Parathyroid adenoma (tissue), 2 donors: ENCODE measurements at regions not wholly inside any gene's neighbourhood (a gene's known extent, or its start where the extent isn't known, plus 50 kb on each side); places are given as distances from the start of the nearest gene placed in this dataset.

Source experiments
- H2AFZ ChIP-seq: fragments of 300-600 bp; sonication (generic); one replicate; pipeline ENCODE4 v1.7.0; 2017; ENCODE audit warnings: antibody characterized with exemption, mild to moderate bottlenecking
- H3K27ac ChIP-seq: fragments of 300-600 bp; sonication (generic); one replicate; pipeline ENCODE4 v1.7.0; 2017
- H3K27me3 ChIP-seq: fragments of 300-600 bp; sonication (generic); one replicate; pipeline ENCODE4 v1.7.0; 2017; ENCODE audit warnings: low read length; ENCODE audit not compliant: control insufficient read depth, insufficient read depth
- H3K36me3 ChIP-seq: fragments of 300-600 bp; sonication (generic); one replicate; pipeline ENCODE4 v1.7.0; 2017; ENCODE audit warnings: low read length; ENCODE audit not compliant: control insufficient read depth, insufficient read depth
- H3K4me1 ChIP-seq: fragments of 300-600 bp; sonication (generic); one replicate; pipeline ENCODE4 v1.7.0; 2017; ENCODE audit warnings: control low read depth
- H3K4me2 ChIP-seq: fragments of 300-600 bp; sonication (generic); one replicate; pipeline ENCODE4 v1.7.0; 2017; ENCODE audit warnings: low read length
- H3K4me3 ChIP-seq: fragments of 300-600 bp; sonication (generic); one replicate; pipeline ENCODE4 v1.7.0; 2017; ENCODE audit warnings: low read depth, low read length
- H3K79me2 ChIP-seq: fragments of 300-600 bp; sonication (generic); one replicate; pipeline ENCODE4 v1.7.0; 2017; ENCODE audit warnings: control low read depth
- H3K9ac ChIP-seq: fragments of 300-600 bp; sonication (generic); one replicate; pipeline ENCODE4 v1.7.0; 2017; ENCODE audit warnings: mild to moderate bottlenecking
- H3K9me3 ChIP-seq: fragments of 300-600 bp; sonication (generic); one replicate; pipeline ENCODE4 v1.7.0; 2017; ENCODE audit warnings: low read length; ENCODE audit not compliant: control insufficient read depth
- CTCF ChIP-seq: fragments of 300-600 bp; sonication (generic); IDR thresholded peaks from one replicate; pipeline ENCODE4 v1.7.0; 2017; ENCODE audit warnings: antibody characterized with exemption, mild to moderate bottlenecking
- donor health status: primary hyperparathyroidism.

GRCh38 chr15:53160092-53160704, 370.1 kb upstream of the ONECUT1 start:
- Histone ChIP-seq H3K4me3 (no peak overlapping the region), H3K9me3 (no peaks in the 10 kb centered on the region), H3K9ac (no peak overlapping the region), H3K27me3 (no peaks in the 10 kb centered on the region), H2AFZ (no peak overlapping the region), H3K4me1 (no peaks in the 10 kb centered on the region), H3K27ac (no peak overlapping the region), H3K36me3 (no peaks in the 10 kb centered on the region), H3K79me2 (no peaks in the 10 kb centered on the region), H3K4me2 (no peak overlapping the region)
- TF ChIP-seq CTCF: no peak

- Histone ChIP-seq H3K4me2 (no peak overlapping the region), H3K27ac (no peak overlapping the region), H3K4me3 (no peak overlapping the region), H3K36me3 (no peaks in the 10 kb centered on the region), H3K79me2 (no peaks in the 10 kb centered on the region), H3K9ac (no peak overlapping the region), H3K9me3 (no peaks in the 10 kb centered on the region), H2AFZ (no peak overlapping the region), H3K4me1 (no peaks in the 10 kb centered on the region), H3K27me3 (no peaks in the 10 kb centered on the region)
- no peak for TF ChIP-seq CTCF
These were observed 369.3 kb upstream of the ONECUT1 start for GRCh38 chr15:53159458-53159857.

DNA sequence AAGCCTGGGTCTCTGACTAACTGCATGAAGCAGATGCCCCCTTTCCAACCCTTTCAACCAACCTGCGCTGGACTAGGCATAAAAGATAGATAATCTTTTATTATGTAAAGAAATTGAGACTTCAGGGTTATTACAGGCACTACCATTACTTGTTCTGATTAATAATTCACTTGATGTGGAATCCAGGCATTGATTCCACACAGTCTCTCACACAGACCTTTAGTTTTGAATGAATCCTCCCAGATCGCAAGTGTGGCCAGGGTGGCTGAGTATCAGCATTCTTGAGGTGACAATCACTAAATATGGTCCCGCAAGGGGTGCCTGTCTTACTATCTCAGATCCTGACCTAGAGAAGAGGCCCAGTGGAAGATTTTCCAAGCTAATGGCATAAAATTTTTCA, 368.9 kb upstream of the ONECUT1 start:
- Histone ChIP-seq H2AFZ (no peak overlapping the region), H3K4me2 (no peak overlapping the region), H3K27ac (no peak overlapping the region), H3K79me2 (no peaks in the 10 kb centered on the region), H3K4me1 (no peaks in the 10 kb centered on the region), H3K36me3 (no peaks in the 10 kb centered on the region), H3K4me3 (no peak overlapping the region), H3K9ac (no peak overlapping the region), H3K27me3 (no peaks in the 10 kb centered on the region), H3K9me3 (no peaks in the 10 kb centered on the region)
- no peak for TF ChIP-seq CTCF

DNA sequence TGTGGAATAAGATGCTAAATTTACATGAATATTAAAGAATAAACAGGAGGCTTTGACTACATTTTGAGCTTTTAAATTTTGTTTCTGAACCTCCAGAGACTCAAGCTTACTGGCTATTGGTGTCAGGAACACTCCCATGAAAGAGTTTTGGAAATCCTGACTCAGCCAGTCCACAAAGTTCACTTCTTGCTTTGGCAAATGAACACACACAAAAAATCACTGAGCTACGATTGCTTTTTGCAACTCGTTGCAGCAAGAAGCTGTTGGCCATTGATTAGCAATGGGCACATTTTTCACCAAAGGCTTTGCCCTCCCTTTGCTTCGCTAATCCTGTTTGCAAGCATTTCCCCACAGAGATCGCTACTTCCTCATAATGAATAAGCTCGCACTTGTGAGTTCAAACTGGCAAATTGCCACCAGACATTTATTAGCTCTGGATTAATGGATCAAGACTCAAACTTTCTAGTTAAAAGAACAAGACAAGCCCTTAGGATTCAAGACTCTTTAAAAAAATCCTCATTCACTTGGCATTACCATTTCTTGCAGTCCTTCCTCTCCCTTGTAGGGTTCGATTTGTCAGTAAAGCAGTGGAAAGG, 343.2 kb upstream of the ONECUT1 start:
- H3K4me1 ChIP-seq: no peaks in the 10 kb centered on the region

More for the DNA sequence above, 343.2 kb upstream of the ONECUT1 start:
- H3K9ac ChIP-seq: no peak overlapping the region
- no peaks in the 10 kb centered on the region for H3K36me3 ChIP-seq
- no peaks in the 10 kb centered on the region for H3K79me2 ChIP-seq
- H3K27me3 ChIP-seq: no peaks in the 10 kb centered on the region
- TF ChIP-seq CTCF: no peak
- H3K9me3 ChIP-seq: no peaks in the 10 kb centered on the region
- no peak overlapping the region for H3K4me3 ChIP-seq
- H2AFZ ChIP-seq: no peak overlapping the region
- H3K4me2 ChIP-seq: no peak overlapping the region
- H3K27ac ChIP-seq: no peak overlapping the region
